ENCODE measurements at regions not wholly inside any gene's neighbourhood (a gene's known extent, or its start where the extent isn't known, plus 50 kb on each side); places are given as distances from the start of the nearest gene placed in this dataset.
A peak's percentile ranks its signal among the peaks of the same experiment; 100 is the strongest.
"Not testable (repeated sequence)": the region's sequence is repeated elsewhere in the genome, so short reads cannot be mapped to it uniquely, and the experiment has no call there.

DNA sequence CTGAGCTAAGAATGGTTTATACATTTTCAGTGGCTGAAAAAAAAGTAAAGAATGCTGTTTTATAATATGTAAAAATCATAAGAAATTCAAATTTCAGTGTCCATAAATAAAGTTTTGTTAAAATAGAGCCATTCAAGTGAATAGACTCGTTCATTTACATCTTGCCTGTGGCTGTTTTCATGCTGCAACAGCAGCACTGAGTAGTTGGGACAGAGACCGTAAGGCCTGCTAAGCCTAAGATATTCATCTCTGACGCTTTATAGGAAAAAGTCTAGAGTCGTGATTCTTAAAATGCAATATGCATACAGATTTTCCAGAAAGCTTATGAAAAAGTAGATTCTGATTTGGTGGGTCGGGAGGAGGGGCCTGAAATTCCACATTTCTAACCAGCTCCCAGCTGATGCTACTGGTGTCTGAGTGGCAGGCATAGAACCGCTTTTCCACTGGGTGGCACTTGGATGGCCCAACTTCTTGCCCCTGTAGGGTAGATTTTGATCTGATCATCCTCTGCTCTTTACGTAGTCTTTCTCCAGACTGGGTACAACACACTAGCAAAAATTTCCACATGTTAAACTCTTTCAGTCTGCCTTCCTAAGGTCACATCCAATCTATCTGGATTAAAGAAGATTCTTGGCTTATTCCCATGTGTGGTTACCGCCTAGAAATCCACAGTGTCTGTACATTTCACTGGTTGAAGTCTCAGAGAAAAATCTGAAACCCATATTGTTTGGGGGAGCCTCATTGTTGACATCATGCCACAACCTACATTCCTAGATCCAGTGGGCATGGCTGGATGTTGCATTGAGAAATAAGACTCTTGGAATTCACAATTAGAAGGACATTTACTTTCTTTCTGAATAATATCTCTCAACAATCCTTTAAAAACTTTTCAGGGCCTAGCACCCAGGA lies 151.2 kb downstream of the C12orf75 start:
- peak; percentile 32 for DNase-seq (ENCODE audit: low read depth)

DNA sequence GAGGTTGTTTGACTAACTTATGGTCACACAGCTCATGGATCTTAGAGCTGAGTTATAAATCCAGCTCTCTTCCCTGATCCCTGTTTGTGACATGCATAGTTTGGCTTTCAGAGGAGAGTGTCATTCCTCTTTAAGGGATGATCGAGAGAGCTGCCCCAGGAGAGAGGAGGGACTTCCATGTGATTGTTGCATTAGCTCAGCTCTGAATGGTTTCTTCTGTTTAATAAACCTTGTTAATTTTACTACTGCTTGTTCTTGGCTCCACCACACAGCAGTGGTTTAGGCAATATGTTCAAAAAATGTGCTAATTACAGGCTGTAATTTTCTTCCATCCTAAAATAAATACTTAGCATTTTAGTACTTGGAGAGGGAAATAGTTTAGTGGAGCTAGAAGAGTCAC lies 152.5 kb downstream of the C12orf75 start:
- DNase-seq (ENCODE audit: low read depth), result no peak

DNA sequence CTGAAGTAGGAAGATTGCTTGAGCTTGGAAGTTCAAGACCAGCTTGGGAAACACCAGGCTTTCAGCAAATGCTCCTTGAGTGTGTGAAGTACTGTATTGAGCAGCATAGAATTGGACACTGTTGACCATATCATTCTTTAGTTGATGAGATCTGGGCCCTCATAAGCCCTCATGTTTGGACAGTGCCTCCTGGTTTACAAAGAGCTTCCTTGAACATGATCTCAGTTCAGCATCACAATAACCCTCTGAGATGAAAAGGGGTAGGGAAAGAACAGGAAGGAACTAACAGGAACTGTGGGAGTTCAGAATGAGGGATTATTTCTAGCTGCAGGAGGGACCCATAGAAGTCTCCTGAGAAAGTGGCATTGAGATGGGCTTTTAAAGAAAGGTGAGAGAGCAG lies 153.2 kb downstream of the C12orf75 start:
- DNase-seq (ENCODE audit: low read depth), result no peak

DNA sequence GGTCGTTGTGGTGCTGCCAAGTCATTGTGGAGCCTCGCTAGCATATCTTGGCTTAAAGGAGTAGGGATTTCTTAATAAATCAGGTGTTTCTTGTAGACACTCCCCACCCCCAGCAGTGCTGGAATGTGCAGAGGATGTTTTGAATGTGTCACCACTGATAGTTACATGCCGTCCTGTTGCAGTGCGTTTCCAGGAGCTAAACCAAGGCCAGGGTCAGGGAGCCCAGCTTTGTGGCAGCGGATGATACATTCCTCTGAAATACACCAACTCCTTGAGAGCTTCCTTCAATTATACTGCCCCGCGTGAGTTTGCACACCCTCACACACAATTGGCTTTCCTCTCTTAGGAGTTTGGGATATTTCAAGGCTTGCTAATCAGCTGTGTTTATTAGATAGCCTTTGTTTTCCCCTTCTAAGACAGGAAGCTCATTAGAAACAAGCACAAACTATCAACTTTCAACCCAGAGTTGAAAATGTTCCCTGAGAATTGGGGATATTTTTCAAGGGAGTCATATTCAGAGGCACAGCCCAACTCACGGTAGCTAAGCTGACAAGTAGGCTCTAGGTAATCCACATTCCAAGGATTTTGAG lies 154.9 kb downstream of the C12orf75 start:
- peak; percentile 67 for DNase-seq (ENCODE audit: low read depth)

DNA sequence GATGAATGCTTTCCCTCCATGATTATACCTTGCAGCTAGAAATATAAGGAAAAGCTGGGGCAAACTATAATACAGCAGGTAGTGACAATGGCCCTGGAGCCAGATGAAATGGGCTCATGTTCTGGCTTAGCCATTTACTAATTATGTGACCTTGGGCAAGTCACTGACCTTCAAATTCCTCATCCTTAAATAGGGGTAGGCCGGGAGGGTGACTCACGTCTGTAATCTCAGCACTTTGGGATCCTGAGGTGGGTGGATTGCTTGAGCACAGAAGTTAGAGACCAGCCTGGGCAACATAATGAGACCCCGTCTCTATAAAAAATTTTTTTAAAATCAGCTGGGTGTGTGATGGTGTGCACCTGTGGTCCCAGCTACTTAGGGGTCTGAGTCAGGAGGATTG lies 155.4 kb downstream of the C12orf75 start:
- peak; percentile 32 for DNase-seq (ENCODE audit: low read depth)

DNA sequence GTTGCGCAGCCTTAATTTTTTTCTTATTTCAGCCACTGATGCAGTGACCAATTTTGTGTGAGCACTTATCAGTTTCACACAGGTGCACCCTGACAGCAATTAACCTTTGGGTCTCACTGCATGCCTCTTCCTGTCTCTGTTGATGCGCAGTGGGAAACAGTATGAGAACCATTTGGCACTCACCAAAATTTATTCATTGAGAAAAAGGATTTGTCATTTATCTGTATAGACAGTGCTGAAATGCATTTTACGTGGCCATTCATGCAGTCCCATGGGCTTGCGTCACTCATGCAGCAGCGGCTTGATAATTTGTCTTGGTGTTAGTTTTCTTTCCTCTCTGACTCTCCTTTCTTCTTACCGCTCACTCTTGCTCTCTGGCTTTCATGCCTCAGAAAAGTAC lies 157.5 kb downstream of the C12orf75 start:
- no peak for DNase-seq (ENCODE audit: low read depth)

DNA sequence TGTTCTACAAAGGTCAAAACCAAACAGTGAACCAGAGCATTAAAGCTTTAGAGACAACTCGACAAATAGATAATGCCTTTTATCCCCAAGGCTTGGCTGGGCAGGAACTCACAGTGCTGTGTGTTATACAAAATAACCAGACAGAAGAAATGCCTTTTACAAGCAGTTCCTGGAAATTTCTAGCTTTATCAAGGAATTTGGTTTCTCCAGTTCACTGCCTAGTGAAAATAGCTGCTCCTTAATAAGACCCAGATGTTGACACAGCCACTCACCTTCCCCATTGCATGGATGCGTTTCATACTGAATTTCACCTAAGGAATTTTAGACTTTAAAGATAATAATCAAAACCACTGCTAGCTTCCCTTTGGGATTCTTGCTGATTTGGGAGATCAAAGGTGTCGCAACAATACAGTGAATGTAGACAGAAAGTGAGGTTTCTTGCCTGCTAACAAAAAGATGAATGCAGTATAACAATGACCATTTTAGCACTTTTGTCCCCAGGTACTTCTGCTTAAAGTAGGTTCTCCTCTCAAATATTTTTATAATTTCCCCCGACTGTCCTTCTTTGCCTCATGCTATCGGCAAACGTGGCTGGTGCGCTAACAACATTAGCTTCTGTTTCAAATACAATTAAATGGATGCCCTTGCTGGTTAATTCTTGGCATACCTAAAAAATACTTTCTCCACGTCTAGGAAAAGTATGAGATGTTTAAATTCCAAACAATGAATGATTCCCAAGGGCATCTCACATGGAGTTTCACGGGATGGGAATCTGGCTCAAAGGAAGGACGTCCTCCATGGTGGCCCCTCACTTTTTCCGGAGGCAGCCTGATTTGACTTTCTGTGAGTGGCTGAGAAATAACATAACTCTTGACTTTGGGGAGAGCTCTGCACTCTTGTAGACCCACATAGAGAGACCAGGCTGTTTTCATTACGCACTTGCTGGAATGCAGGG lies 162.4 kb downstream of the C12orf75 start:
- peak; percentile 91 for DNase-seq (ENCODE audit: low read depth)

DNA sequence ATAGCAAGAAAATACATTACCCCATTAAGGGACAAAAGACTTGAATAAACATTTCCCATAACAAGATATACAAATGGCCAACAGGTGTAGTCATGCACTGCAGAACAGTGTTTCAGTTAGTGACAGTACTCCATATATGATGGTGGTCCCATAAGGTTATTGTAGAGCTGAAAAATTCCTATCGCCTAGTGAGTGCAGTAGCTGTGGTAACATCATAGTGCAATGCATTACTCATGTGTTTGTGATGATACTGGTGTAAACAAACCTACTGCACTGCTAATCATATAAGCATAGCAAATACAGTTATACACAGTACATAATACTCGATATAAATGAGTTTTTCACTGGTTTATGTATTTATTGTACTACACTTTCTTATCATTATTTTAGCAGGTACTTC lies 168.7 kb downstream of the C12orf75 start:
- DNase-seq (ENCODE audit: low read depth), result no peak

DNA sequence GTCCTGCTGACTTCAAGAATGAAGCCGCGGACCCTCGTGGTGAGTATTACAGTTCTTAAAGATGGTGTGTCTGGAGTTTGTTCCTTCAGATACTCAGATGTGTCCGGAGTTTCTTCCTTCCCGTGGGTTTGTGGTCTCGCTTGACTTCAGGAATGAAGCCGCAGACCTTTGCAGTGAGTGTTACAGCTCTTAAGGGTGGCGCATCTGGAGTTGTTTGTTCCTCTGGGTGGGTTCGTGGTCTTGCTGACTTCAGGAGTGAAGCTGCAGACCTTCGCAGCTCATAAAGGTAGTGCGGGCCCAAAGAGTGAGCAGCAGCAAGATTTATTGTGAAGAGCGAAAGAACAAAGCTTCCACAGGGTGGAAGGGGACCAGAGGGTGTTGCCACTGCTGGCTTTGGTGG lies 170.2 kb downstream of the C12orf75 start:
- DNase-seq (ENCODE audit: low read depth), result not testable (repeated sequence)

DNA sequence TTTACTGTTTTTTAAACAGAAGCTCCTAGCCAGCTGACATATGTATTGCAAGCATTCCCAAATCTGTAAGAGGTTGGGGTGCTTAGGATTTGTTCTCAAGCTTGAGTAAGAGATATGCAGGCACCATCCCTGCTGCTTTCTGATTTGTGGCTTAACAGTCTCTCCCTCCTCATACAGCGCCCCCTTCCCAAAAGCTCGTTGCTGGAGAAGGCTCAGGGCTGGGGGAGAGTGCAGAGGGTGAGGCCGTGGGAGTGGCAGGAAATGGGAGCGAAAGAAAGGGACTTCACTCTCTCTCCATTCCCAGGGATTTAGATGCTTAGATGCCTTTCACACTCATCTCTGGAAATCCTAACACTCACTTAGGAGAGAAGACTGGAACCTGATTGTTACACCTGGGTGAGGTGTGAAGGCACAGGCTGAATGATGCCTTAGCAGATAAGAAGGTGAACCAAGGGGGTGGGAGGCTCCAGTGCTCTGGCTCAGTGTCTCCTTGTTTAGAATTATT lies 172.0 kb downstream of the C12orf75 start:
- DNase-seq (ENCODE audit: low read depth), result no peak

DNA sequence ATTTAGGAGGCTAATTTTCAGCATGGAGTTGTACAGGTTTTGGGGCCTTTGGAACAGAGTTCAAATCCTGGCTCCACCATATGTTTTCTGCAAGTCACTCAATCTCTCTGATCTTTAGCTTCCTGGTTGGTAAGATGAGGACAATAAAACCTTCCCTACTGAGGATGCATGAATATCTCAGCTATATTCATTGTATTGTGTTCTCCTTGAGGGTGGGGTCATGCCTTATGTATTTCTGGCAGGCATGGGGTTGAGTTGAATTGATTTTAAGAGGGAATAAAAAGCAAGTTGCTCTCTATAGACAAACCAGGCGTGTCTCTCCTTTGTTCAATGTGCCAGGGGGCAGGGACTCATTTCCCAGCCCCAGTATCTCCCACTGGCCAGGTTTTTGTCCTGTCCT lies 173.1 kb downstream of the C12orf75 start:
- DNase-seq (ENCODE audit: low read depth), result no peak

DNA sequence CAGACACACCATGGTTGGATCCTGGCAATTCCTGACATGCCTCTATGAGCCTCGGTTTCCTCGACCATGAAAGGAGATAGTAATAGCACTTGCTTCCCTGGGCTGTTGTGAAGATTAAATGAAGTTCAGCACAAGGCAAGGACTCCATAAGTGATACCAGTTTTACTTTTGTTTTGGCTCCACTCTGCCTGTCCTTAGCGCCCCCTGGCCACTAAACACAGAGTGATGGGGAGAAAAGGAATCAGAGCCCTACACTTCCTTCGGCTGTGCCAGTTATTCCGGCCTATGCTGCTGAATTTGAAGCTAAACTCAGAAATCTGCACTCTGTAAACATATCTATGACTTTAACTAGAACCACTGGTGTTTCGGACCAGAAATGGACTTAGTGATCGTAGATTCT lies 173.8 kb downstream of the C12orf75 start:
- DNase-seq (ENCODE audit: low read depth), result peak; percentile 19

DNA sequence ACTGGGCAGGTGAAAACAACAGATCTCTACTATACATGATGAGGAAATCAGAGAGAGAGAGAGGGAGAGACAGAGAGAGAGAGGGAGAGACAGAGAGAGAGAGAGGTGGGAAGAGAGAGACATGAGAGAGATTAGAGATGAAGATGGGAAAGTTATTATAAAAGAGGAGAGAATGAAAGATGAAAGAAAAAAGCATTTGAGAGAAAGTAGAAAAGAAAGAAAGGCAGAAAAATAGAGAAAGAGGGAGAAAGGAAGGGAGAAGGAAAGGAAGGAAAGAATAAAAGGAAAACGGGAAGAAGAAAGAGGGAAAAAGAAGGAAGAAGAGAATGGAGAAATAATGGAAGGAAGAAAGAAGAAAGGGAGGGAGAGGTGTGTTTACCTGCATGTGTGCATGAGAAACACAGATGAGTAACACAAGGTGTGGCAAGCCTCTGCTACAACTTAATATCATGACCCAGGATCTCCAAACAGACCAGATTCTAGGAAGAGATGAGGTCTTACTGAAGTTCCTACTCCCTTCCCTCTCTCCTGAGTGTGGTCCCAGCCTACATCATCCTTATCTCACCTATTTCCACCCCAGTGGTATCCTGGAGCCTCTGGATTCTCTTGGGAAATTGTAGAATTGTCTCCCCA lies 176.3 kb downstream of the C12orf75 start:
- DNase-seq (ENCODE audit: low read depth), result no peak

DNA sequence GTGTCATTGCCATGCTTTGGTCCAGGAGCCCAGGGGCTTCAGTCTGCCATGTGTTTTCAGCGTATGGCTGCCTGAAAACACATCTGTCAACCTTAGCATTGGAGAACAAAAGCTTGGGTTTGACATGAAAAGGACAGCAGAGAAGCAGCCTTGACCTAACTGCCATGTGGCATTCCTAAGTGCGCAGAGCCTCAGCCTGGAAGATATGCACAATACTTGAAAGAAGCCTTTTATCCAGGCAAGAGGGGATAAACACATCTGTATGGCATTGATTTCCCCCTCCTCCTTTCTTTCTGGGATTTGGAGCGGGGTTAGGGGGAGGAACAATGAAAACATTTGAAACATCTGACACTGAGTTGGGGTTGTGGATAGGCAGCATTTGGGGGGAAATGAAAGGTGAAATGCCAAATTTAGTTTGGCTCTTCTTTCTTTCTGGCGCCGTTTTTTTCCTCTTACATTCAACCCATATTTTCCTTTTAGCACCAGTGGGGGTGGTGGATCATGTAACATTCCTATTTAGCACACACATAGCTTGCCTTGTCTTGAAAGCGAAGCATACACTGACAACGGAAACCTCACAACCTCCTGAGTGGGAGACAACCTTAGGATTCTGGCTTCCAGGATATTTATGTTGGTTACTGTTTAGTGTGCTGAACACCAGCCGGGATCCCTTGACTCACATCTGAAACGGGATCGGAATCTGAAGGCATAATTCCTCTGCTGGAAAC lies 177.0 kb downstream of the C12orf75 start:
- peak; percentile 31 for DNase-seq (ENCODE audit: low read depth)

DNA sequence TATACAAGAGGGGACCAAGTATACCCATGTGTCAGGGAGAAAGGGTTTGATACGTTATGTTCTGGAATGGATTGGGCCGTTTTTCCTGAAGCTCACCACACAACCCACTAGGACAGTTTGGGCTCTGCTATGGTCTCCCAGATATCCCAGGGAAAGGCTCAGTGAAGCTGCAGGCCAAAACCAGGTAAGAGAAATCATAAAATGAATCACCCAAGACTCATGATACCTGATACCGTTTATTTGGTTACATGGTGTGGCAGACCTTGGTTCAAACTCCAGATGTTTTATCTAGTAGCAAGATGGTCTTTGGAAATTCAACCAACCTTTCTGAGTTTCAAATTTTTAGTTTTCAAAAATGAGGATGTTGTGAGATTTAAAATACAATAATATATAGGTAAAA lies 177.6 kb downstream of the C12orf75 start:
- no peak for DNase-seq (ENCODE audit: low read depth)

DNA sequence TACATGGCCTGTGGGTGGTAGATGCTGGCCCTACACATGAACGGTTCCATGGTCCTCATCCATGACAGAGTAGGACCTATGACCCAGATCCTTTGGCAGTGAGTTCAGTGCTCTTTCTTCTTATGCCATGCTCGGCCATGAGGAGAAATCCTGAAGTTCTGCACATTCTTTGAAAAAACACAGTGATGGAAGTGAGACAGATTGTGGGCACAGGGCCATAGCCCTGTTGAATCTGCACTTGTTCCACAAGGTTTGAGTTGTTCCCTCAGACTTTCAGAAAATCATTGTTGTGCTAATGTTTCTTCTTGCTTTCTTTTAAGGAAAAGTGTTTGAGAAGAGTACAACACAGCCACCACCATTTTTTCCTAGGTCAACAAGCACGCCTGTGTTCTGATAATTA lies 180.0 kb downstream of the C12orf75 start:
- DNase-seq (ENCODE audit: low read depth), result no peak

DNA sequence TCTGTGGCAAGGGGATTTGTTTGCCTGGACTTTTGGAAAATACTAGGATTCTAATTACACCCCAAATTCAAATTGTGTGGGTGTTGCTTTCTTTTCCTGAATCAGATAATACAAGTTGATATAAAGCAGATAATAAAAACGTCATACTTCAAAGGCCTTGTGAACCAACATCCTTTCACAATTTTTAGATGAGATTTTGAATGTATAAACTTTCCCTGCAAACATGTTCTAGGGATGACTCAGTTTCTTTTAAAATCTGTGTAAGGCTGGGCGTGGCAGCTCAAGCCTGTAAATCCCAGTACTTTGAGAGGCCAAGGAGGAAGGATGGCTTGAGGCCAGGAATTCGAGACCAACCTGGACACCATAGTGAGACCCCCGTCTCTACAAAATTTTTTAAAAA lies 182.4 kb downstream of the C12orf75 start:
- DNase-seq (ENCODE audit: low read depth), result not testable (repeated sequence)

DNA sequence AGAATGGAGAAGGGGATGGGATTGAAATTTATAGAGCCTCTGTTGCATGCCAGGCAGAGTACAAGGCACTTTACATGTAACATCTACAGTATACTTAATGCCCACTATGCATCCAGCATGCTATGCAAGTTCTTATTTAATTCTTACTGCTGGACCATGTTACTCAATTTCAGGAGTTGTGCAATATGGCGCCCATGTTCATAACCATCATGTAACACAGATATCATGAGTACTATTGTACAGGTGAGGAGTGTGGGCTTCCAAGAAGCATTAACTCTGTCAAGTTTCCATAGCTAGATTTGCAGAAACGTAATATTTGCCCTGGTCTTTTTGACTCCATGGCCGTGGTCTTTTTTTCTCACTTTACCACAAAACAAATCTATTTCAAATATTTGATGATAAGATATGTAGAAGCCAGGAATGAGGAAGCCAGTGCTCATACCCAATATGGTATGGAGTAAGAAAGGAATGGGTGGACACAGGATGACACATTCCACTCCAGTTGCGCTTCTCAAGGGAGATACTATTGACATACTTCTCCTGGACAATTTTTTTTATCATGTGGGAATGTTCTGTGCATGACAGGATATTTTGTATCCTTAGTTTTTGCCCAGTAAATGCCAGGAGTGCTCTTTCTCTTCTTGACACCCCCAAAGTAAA lies 191.8 kb downstream of the C12orf75 start:
- DNase-seq (ENCODE audit: low read depth), result peak; percentile 66

DNA sequence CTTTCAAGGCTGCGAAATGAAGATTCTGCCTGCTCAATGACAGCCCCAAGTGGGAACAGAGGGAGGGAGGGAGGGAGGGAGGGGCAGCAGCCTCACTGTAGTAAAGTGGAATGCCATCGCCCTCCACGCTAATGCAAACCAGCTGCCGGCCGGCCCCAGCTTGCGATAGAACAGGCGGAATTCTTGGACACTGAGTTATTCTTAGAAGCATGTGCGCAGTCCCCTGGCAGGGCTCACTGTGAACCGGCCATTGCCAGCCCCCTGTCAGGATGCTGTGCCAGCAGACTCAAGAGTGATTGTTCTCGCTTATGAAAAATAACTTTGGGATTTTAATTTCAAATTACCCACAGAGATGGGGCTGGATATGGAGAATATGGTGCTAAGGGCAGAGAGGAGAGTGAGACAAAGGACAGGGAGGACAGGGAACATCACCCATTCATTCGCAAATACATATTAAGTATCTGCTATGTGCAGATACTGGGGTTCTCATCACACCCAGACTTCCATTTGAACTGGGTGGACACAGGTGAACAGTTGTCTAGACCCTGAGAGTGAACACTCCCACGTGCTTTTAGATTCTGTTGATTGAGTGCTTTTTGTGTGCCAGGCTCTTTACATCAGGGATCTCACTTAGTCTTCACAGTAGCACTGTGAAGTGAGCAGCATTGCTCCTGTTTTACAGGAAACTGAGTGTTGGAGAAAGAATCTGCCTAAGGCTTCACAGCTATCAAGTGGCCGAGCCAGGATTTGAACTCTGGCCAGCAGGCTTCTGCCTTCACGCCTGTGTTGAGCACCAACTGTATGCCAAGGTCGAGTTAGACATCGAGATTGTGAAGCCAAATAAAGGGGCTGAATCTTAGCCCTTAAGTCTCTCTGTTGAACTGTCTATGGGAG lies 192.9 kb downstream of the C12orf75 start:
- peak; percentile 92 for DNase-seq (ENCODE audit: low read depth)
